Midbrain (tissue), 1 donor: ENCODE measurements at regions not wholly inside any gene's neighbourhood (a gene's known extent, or its start where the extent isn't known, plus 50 kb on each side); places are given as distances from the start of the nearest gene placed in this dataset.

Experiments used
- DNase-seq: peaks from one replicate; lab custom pipeline; 2025; lab: John Stamatoyannopoulos, UW

- DNase-seq = no peak
Measured at GRCh38 chr4:20403846-20404245, 152.1 kb downstream of the SLIT2 start.

GRCh38 chr4:20408611-20409010 lies 156.9 kb downstream of the SLIT2 start:
- no peak for DNase-seq

GRCh38 chr4:20412072-20412471 lies 160.4 kb downstream of the SLIT2 start:
- no peak for DNase-seq

- DNase-seq = no peak
Measured at GRCh38 chr4:20416800-20417199, 165.1 kb downstream of the SLIT2 start.

GRCh38 chr4:20418861-20419451 lies 167.3 kb downstream of the SLIT2 start:
- peak; percentile 56 for DNase-seq

- DNase-seq = no peak
Measured at GRCh38 chr4:20420916-20421602, 169.4 kb downstream of the SLIT2 start.

- DNase-seq = no peak
Measured at GRCh38 chr4:20421603-20421985, 169.9 kb downstream of the SLIT2 start.

GRCh38 chr4:20422398-20422797 lies 170.7 kb downstream of the SLIT2 start:
- DNase-seq = peak; percentile 19

GRCh38 chr4:20423420-20423819 lies 171.7 kb downstream of the SLIT2 start:
- no peak for DNase-seq

- no peak for DNase-seq
Measured at GRCh38 chr4:20426028-20426427, 174.3 kb downstream of the SLIT2 start.

- DNase-seq = peak; percentile 68
Measured at GRCh38 chr4:20428436-20429160, 176.9 kb downstream of the SLIT2 start.

GRCh38 chr4:20430259-20430941 lies 178.7 kb downstream of the SLIT2 start:
- no peak for DNase-seq

- no peak for DNase-seq
Measured at GRCh38 chr4:20431543-20431951, 179.8 kb downstream of the SLIT2 start.

GRCh38 chr4:20432088-20432487 lies 180.4 kb downstream of the SLIT2 start:
- DNase-seq = no peak

- DNase-seq = no peak
Measured at GRCh38 chr4:20433097-20433705, 181.5 kb downstream of the SLIT2 start.

- no peak for DNase-seq
Measured at GRCh38 chr4:20440170-20440569, 188.5 kb downstream of the SLIT2 start.

- DNase-seq = no peak
Measured at GRCh38 chr4:20443015-20443805, 191.5 kb downstream of the SLIT2 start.

GRCh38 chr4:20444599-20445337 lies 193.1 kb downstream of the SLIT2 start:
- DNase-seq = no peak

- no peak for DNase-seq
Measured at GRCh38 chr4:20445933-20446723, 194.4 kb downstream of the SLIT2 start.

- DNase-seq = no peak
Measured at GRCh38 chr4:20447103-20447502, 195.4 kb downstream of the SLIT2 start.
